HG02623 (cell line): ENCODE measurements at regions not wholly inside any gene's neighbourhood (a gene's known extent, or its start where the extent isn't known, plus 50 kb on each side); places are given as distances from the start of the nearest gene placed in this dataset.

Experiments
- ATAC-seq: cut with Tn5 transposase; IDR thresholded peaks from one replicate; pipeline ENCODE4 v1.9.1; 2021; ENCODE audit warnings: moderate library complexity; ENCODE audit not compliant: unreplicated experiment

- no peak for ATAC-seq
Measured at GRCh38 chr16:86373276-86373901, 136.9 kb upstream of the FOXF1 start.

- ATAC-seq = no peak
Measured at GRCh38 chr16:86374603-86375130, 135.7 kb upstream of the FOXF1 start.

- ATAC-seq = no peak
Measured at GRCh38 chr16:86375364-86375763, 135.0 kb upstream of the FOXF1 start.

- no peak for ATAC-seq
Measured at GRCh38 chr16:86375851-86376250, 134.5 kb upstream of the FOXF1 start.

- ATAC-seq = no peak
Measured at GRCh38 chr16:86376837-86377236, 133.5 kb upstream of the FOXF1 start.

GRCh38 chr16:86377251-86378022, 132.9 kb upstream of the FOXF1 start:
- no peak for ATAC-seq

- no peak for ATAC-seq
Measured at GRCh38 chr16:86378128-86378527, 132.2 kb upstream of the FOXF1 start.

GRCh38 chr16:86378831-86379504, 131.4 kb upstream of the FOXF1 start:
- no peak for ATAC-seq

- ATAC-seq = no peak
Measured at GRCh38 chr16:86379505-86379846, 130.9 kb upstream of the FOXF1 start.

- no peak for ATAC-seq
Measured at GRCh38 chr16:86380030-86380429, 130.3 kb upstream of the FOXF1 start.

- no peak for ATAC-seq
Measured at GRCh38 chr16:86381491-86381890, 128.8 kb upstream of the FOXF1 start.

- ATAC-seq = no peak
Measured at GRCh38 chr16:86382067-86382773, 128.1 kb upstream of the FOXF1 start.

GRCh38 chr16:86382774-86383407, 127.4 kb upstream of the FOXF1 start:
- no peak for ATAC-seq

GRCh38 chr16:86383488-86384262, 126.7 kb upstream of the FOXF1 start:
- ATAC-seq = no peak

- ATAC-seq = no peak
Measured at GRCh38 chr16:86384263-86384649, 126.1 kb upstream of the FOXF1 start.

- no peak for ATAC-seq
Measured at GRCh38 chr16:86384980-86385379, 125.3 kb upstream of the FOXF1 start.

GRCh38 chr16:86387468-86388440, 122.6 kb upstream of the FOXF1 start:
- ATAC-seq = no peak

- ATAC-seq = no peak
Measured at GRCh38 chr16:86388976-86389375, 121.4 kb upstream of the FOXF1 start.
